SU-DHL-6 (cell line): ENCODE measurements at regions not wholly inside any gene's neighbourhood (a gene's known extent, or its start where the extent isn't known, plus 50 kb on each side); places are given as distances from the start of the nearest gene placed in this dataset.
A peak's percentile ranks its signal among the peaks of the same experiment; 100 is the strongest.

Experiments used
- H2AFZ ChIP-seq: fragments of 200-600 bp; sonication (generic); 2 replicates; pipeline ENCODE4 v1.6.1; 2014; ENCODE audit warnings: low read depth, mild to moderate bottlenecking, moderate library complexity, mixed read lengths, antibody characterized with exemption, low read length; ENCODE audit not compliant: severe bottlenecking
- H3F3A ChIP-seq: fragments of 200-600 bp; shearing (Covaris generic); 2 replicates; pipeline ENCODE4 v1.6.0; 2016; ENCODE audit warnings: antibody characterized with exemption, mild to moderate bottlenecking; ENCODE audit not compliant: insufficient read depth
- H3K27ac ChIP-seq: fragments of 200-600 bp; sonication (generic); 2 replicates; pipeline ENCODE4 v1.5.1; 2016; ENCODE audit warnings: low read depth, mild to moderate bottlenecking, low read length, moderate library complexity, mixed read lengths
- H3K27me3 ChIP-seq: fragments of 200-600 bp; sonication (generic), shearing (Covaris generic); 2 replicates; pipeline ENCODE4 v1.6.0; 2014; ENCODE audit warnings: mild to moderate bottlenecking, low read length
- H3K36me3 ChIP-seq: fragments of 200-600 bp; sonication (generic); 2 replicates; pipeline ENCODE4 v1.6.1; 2014; ENCODE audit warnings: mild to moderate bottlenecking, low read length, mixed read lengths
- H3K4me2 ChIP-seq: fragments of 300-600, 200-600 bp; shearing (Covaris generic), sonication (generic); 2 replicates; pipeline ENCODE4 v1.6.0; 2014; ENCODE audit warnings: low read length, low read depth, mild to moderate bottlenecking; ENCODE audit not compliant: poor library complexity, severe bottlenecking
- H3K4me3 ChIP-seq: fragments of 200-600 bp; sonication (generic); 2 replicates; pipeline ENCODE4 v1.5.1; 2014; ENCODE audit warnings: antibody characterized with exemption, low read length, mild to moderate bottlenecking, mixed read lengths; ENCODE audit not compliant: insufficient read depth, poor library complexity, severe bottlenecking
- H3K79me2 ChIP-seq: fragments of 200-600 bp; sonication (generic); 2 replicates; pipeline ENCODE4 v1.6.1; 2014; ENCODE audit warnings: mild to moderate bottlenecking, low read length, moderate library complexity; ENCODE audit not compliant: insufficient read depth
- H3K9ac ChIP-seq: fragments of 200-600 bp; sonication (generic); 2 replicates; pipeline ENCODE4 v1.7.0; 2014; ENCODE audit warnings: mild to moderate bottlenecking, low read length
- H3K9me2 ChIP-seq: fragments of 200-600 bp; sonication (generic); replicated peaks from 2 replicates; pipeline ENCODE4 v1.6.1; 2014; ENCODE audit warnings: low read length; ENCODE audit not compliant: insufficient read depth
- H3K9me3 ChIP-seq: fragments of 200-600 bp; sonication (generic); 2 replicates; pipeline ENCODE4 v1.6.1; 2014; ENCODE audit warnings: low read length, mixed read lengths; ENCODE audit not compliant: insufficient read depth
- H4K20me1 ChIP-seq: fragments of 200-600 bp; sonication (generic); 2 replicates; pipeline ENCODE4 v1.6.1; 2014; ENCODE audit warnings: low read depth, mild to moderate bottlenecking, antibody characterized with exemption, low read length, moderate library complexity, mixed read lengths
- CTCF ChIP-seq: fragments of 200-600 bp; sonication (generic); IDR thresholded peaks from one replicate; pipeline ENCODE4 v1.5.1; 2017; ENCODE audit warnings: antibody characterized with exemption, mild to moderate bottlenecking, low read length, moderate library complexity; ENCODE audit not compliant: insufficient read depth, poor library complexity, severe bottlenecking
- EZH2phosphoT487 ChIP-seq: fragments of 200-600 bp; sonication (generic), shearing (Covaris generic); conservative IDR thresholded peaks from 2 replicates; pipeline ENCODE4 v1.6.1; 2018; ENCODE audit warnings: mild to moderate bottlenecking, antibody characterized with exemption, low read length, moderate library complexity, mixed read lengths

- Histone ChIP-seq H2AFZ (no peak overlapping the region), H3K4me2 (no peak overlapping the region)
Observed at GRCh38 chr6:16964553-16965499, 137.0 kb upstream of the STMND1 start.

GRCh38 chr6:16961577-16961976, 140.3 kb upstream of the STMND1 start:
- no peak overlapping the region for H3K4me3 ChIP-seq
- H3K4me2 ChIP-seq, result no peak overlapping the region
- no peak overlapping the region for H3K27ac ChIP-seq
- H3K9me3 ChIP-seq, result no peaks in the 10 kb centered on the region
- TF ChIP-seq CTCF, result no peak
- no peak for TF ChIP-seq EZH2phosphoT487
- no peaks in the 10 kb centered on the region for H3K36me3 ChIP-seq
- no peak overlapping the region for H2AFZ ChIP-seq
- no peaks in the 10 kb centered on the region for H3K9me2 ChIP-seq
- H3K79me2 ChIP-seq, result no peaks in the 10 kb centered on the region
- H3K9ac ChIP-seq, result no peak overlapping the region
- no peaks in the 10 kb centered on the region for H3K27me3 ChIP-seq
- H3F3A ChIP-seq, result no peaks in the 10 kb centered on the region
- no peaks in the 10 kb centered on the region for H4K20me1 ChIP-seq

More at GRCh38 chr6:16964553-16965499, 137.0 kb upstream of the STMND1 start:
- H3K79me2 ChIP-seq, result no peaks in the 10 kb centered on the region
- no peaks in the 10 kb centered on the region for H4K20me1 ChIP-seq
- H3K27me3 ChIP-seq, result no peaks in the 10 kb centered on the region
- no peaks in the 10 kb centered on the region for H3K9me2 ChIP-seq
- H3K9me3 ChIP-seq, result no peaks in the 10 kb centered on the region
- H3K4me3 ChIP-seq, result no peak overlapping the region
- H3F3A ChIP-seq, result no peaks in the 10 kb centered on the region
- H3K9ac ChIP-seq, result no peak overlapping the region
- no peak overlapping the region for H3K27ac ChIP-seq
- no peak for TF ChIP-seq EZH2phosphoT487
- TF ChIP-seq CTCF, result peak; percentile 92
- H3K36me3 ChIP-seq, result no peaks in the 10 kb centered on the region

- H3K79me2 ChIP-seq, result no peaks in the 10 kb centered on the region
- H3F3A ChIP-seq, result no peaks in the 10 kb centered on the region
- no peaks in the 10 kb centered on the region for H3K27me3 ChIP-seq
- H3K9me3 ChIP-seq, result no peaks in the 10 kb centered on the region
- no peaks in the 10 kb centered on the region for H3K9me2 ChIP-seq
- H3K9ac ChIP-seq, result no peak overlapping the region
- H3K4me2 ChIP-seq, result no peak overlapping the region
- H3K27ac ChIP-seq, result no peak overlapping the region
- TF ChIP-seq EZH2phosphoT487 (no peak), CTCF (no peak)
- no peak overlapping the region for H3K4me3 ChIP-seq
- H2AFZ ChIP-seq, result no peak overlapping the region
- H4K20me1 ChIP-seq, result no peaks in the 10 kb centered on the region
- no peaks in the 10 kb centered on the region for H3K36me3 ChIP-seq
Observed at GRCh38 chr6:16959789-16960188, 142.1 kb upstream of the STMND1 start.
